CD4-positive, alpha-beta T cell treated with Interferon alpha-2 for 1 hour (primary cell): ENCODE measurements at regions not wholly inside any gene's neighbourhood (a gene's known extent, or its start where the extent isn't known, plus 50 kb on each side); places are given as distances from the start of the nearest gene placed in this dataset.
"Not testable (repeated sequence)": the region's sequence is repeated elsewhere in the genome, so short reads cannot be mapped to it uniquely, and the experiment has no call there.

Source experiments
- DNase-seq, 2 donors: peaks; one replicate each; pipeline ENCODE4 v3.0.0-alpha.2; 2020 to 2022

- no peak for DNase-seq
These were observed 632.8 kb upstream of the SPRY2 start for GRCh38 chr13:80973721-80974120.

DNA sequence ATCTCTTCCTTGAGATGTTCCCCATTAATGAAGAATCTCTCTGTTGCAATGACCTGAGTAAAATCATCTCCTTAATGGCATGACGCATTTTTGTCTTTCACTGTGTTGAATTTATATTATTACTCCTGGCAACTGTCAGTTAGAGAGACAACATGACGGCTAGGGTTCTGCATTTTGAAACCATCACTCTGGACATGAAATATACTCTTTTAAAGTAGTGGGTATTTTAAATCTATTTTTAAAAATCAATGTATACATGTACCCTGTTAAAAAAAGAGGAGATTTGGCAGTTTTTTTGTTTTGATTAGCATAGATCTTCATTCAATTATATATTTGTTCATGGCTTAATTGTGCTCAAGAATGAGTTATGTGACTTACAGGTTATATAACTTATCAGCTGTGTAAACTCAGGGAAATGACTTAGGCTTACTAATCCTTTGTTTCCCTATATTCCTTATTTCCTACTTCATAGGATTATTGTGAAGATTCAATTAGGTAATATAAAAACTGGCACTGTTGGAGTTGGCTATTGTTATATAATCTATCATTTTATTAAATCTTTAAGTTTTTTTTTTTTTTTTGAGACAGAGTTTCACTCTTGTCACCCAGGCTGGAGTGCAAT, 632.0 kb upstream of the SPRY2 start:
- no peak for DNase-seq

- no peak for DNase-seq
These were observed 624.2 kb upstream of the SPRY2 start for GRCh38 chr13:80965097-80965496.

DNA sequence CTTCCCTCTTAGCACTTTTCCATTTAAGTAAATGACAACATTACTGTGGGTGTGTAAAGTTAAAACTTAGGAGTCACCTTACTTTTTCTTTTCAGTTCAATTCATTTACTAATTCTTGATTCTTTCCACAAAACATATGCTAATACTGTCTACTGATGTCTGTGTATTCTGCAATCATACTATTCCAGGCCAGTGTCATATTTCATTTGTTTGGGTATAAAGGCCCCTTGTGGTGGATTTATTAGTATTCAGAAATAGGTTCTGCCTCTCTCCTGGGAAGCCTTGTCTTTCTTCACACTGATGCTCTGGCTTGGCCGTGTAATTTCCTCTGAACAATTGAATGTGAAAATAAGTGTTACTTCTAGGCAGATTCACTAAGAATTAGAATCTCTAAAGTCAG, 621.9 kb upstream of the SPRY2 start:
- no peak for DNase-seq

- DNase-seq: no peak
These were observed 621.2 kb upstream of the SPRY2 start for GRCh38 chr13:80962173-80962572.

GRCh38 chr13:80957019-80957655, 616.2 kb upstream of the SPRY2 start:
- DNase-seq: no peak

GRCh38 chr13:80955501-80955900, 614.6 kb upstream of the SPRY2 start:
- no peak for DNase-seq

DNA sequence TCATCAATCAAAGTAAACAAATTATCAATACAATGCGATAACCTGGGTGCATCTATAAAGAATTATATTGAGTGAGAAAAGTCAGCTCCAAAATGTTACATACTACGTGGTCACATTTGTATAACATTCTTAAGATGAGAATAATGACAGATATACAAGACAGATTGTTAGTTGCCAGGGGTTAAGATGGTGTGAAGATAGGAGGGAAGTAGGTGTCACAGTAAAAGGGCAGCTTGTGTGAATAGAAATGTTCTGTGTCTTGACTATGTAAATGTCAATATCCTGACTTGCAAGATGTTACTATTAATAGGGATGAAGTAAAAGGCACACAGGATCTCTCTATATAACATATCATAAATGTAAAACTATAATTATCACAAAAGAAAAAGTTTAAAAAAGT, 611.2 kb upstream of the SPRY2 start:
- DNase-seq: no peak

- no peak for DNase-seq
These were observed 605.3 kb upstream of the SPRY2 start for GRCh38 chr13:80946008-80946802.

GRCh38 chr13:80945328-80945727, 604.4 kb upstream of the SPRY2 start:
- no peak for DNase-seq

DNA sequence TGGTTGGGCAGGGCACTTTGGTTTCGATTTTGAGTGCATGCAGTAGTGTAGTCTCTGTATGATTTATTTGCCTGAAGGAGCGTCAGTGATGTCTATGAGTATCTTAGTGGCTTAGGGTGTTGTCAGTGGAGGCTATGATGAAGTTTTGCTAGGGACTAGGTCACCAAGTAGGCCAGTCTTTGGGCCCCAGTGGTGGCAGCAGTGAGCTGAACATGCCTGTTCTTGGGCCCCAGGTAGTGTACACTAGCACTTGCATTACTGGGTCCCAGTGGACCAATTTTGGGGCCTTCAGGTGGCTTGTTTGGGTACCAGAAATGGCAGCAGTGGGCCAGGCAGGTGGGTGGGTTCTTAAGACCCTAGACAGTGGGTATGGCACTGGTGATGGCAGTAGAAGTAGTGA, 598.7 kb upstream of the SPRY2 start:
- DNase-seq: no peak

DNA sequence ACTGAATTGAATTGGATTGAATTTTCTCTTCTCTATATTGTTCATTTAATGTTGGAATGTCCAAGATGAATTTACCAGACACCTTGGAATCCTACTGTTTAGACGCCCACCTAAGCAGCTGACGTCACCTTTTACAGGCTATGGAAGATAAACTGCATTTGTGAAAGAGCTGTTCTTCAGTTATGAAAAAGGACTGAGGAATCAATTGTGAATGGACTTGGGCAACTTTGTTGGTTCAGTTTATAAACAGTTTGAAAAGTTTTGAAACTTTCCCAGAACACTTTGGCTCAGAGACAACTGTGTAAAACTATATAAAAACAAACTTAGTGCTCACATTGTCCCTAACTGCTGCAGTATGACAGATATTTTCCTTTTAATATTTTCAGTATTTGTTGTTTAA, 590.8 kb upstream of the SPRY2 start:
- DNase-seq: no peak

GRCh38 chr13:80931118-80931517, 590.2 kb upstream of the SPRY2 start:
- no peak for DNase-seq

GRCh38 chr13:80928241-80928640, 587.3 kb upstream of the SPRY2 start:
- DNase-seq: no peak

DNA sequence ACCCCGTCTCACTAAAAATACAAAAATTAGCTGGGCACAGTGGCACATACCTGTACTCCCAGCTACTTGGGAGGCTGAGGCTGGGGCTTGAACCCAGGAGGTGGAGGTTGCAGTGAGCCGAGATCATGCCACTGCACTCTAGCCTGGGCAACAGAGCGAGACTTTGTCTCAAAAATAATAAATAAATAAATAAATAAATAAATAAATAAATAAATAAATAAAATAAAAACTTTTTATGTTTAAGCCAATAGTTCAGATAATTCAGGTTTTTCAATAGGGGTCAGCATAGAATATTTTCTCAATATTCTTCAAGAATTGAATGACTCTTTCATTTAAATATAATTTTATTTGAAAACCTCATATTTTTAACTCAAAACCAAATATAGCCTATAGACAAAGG, 585.1 kb upstream of the SPRY2 start:
- not testable (repeated sequence) for DNase-seq

GRCh38 chr13:80924596-80924995, 583.7 kb upstream of the SPRY2 start:
- no peak for DNase-seq

- no peak for DNase-seq
These were observed 583.0 kb upstream of the SPRY2 start for GRCh38 chr13:80923907-80924306.

DNA sequence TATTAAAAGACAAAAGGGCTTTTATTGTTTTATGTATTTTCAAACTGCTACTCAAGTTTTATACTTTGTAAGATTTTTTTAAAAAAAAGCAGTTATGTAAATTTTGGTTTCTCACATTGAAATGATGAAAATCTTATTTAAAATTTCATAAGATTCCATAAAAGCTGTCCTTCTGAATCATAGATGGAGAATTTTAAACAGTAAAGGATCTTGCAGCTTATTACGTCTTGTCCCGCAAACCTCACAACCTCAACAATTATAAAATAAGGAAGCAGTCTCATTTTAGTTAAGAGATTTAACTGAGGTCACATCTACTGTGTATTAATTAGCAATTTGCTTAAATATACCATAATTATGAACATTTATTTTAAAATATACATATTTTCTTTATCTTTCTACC, 581.0 kb upstream of the SPRY2 start:
- no peak for DNase-seq

DNA sequence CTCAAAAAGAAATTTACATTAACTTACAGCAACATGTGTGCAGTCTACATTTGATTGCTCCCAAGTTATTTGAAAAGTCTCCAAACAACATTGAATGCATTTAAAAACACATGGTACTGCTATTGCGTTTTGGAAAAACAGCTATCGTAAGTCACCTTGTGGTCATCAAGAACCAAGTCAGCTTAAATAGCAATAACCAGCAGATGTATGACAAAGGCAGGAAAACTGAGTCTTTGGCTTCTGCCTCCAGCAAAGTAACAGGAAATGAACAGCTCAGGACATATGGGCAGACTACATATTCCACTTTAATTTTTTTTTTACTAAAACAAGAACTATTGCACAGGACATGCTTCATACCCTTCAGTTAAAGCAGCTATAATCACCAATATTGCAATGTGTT, 580.6 kb upstream of the SPRY2 start:
- DNase-seq: no peak

DNA sequence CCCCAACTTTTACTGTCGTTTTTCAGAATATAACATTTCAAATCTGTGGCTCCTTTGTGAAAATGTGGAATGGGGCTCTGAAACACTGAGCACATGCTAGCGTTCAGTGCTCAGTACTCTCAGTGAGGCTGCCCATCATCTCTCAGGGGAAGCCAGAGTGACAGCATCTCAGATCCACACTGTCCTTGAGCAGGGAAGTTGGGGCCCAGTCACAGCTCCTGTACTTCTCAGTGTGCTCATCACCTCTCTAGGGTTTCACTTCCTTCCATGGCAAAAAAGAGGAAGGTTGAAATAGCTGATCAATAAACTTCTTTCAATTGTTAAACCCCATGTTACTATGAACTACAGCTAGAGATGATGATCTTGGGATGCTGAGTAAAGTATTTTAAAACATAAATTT, 565.9 kb upstream of the SPRY2 start:
- no peak for DNase-seq

DNA sequence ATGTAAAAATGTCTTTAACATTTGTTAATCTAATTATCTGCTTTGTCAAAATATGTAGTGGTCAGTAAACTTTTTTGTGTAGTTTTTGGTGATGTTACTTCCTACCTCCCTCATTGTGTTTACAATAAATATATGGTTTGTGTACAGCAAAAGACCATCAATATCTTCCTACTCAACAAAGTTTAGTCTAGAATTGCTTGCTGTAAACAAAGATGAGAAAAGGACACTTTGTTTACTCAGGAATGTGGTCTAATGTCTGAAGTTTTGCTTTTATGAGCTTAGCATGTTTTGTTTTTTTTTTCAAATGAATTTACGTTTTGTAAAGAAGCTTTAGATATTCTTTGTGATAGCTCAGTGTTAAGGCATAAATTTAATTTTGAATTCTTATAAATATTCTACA, 563.5 kb upstream of the SPRY2 start:
- DNase-seq: no peak

DNA sequence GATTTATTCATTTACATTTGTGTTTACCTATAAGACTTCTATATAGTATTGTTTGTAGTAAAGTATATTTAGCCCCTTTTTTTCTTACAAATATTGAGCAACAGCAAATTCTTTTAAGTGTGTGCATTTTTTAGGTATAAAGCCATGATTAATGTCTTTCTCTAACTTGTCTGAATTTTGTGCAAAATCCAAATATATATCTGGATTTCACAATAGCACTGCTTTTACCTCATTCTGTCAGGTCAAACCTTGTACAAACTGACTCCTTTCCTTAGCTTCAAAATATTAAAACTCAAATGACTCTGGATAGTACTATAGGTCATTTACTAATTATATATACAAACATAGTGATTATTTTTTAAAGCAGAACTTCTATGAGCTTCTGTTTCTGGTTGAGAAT, 563.0 kb upstream of the SPRY2 start:
- no peak for DNase-seq

DNA sequence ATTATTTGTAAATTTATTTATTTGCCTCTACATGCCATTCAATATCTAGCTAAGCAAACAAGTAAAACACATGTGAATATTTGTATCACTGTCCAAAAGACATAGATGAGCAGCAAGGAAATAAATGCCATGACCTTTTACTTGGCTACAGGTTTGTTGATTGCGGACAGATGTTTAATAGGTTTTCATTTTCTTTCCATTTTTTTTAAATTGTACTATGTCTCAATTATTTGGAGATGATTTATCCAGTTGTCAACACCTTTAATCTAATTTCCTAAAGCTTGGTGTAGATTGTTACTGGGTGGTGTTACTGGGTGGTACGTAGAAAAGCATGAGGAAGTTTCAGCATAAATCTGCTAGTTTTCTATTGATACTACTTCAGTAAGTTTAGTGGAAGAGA, 560.6 kb upstream of the SPRY2 start:
- DNase-seq: no peak

DNA sequence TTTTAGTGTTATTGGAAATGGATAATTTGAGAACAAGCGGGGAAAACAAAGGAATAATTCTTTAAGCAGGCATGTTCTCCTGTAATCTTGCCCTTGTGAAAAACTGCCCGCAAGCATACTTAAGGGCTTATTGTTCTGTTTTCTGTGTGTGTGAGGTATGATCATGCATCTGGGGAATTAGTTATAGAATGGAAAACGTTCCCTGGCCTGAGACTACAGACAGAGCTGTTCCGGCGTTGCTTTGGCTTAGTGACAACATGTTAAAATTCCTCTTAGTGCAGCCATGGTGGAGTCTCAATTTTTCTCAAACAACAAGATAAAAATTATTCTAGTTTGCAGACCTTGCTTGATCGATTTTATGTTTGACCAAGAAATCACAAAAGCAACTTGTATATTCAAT, 560.2 kb upstream of the SPRY2 start:
- no peak for DNase-seq
